ENCODE measurements at regions not wholly inside any gene's neighbourhood (a gene's known extent, or its start where the extent isn't known, plus 50 kb on each side); places are given as distances from the start of the nearest gene placed in this dataset.

DNA sequence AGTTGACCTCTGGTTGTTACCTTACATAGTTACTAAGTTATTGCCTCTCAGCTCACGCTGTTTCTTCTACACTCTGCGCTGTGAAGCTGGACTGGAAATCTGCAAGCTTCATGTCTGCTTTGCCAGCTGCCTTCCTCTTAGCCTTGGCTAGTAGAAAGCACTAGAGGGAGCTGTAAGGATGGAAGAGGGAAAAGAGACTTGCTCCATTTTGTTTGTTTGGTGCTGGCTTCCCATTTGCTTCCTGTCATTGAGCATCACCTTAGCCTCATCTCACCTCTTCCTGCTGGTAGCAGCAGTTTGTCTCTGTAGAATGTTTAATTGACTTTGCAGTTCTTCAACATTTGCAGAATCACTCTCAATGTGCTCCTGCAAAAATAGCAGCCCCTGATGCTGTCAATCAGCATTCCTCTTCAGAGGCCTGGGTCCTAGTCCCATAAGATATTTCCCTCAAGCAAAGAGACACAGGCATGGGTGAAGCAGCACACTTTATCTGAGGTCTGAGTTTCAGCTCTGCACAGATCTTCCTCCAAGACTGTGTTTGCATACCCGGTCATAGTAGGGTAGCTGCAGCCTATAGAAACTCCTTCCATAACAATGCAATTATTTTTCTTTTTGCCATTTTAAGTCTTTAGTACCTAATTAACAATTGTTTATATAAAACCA is 302.2 kb upstream of the EPHA7 start:
- TF ChIP-seq, protein P1, sequence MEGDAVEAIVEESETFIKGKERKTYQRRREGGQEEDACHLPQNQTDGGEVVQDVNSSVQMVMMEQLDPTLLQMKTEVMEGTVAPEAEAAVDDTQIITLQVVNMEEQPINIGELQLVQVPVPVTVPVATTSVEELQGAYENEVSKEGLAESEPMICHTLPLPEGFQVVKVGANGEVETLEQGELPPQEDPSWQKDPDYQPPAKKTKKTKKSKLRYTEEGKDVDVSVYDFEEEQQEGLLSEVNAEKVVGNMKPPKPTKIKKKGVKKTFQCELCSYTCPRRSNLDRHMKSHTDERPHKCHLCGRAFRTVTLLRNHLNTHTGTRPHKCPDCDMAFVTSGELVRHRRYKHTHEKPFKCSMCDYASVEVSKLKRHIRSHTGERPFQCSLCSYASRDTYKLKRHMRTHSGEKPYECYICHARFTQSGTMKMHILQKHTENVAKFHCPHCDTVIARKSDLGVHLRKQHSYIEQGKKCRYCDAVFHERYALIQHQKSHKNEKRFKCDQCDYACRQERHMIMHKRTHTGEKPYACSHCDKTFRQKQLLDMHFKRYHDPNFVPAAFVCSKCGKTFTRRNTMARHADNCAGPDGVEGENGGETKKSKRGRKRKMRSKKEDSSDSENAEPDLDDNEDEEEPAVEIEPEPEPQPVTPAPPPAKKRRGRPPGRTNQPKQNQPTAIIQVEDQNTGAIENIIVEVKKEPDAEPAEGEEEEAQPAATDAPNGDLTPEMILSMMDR (IDR thresholded peaks at IDR 0.05; ENCODE audit: insufficient read depth, low read depth, low read length), result peak; percentile 41
- TF ChIP-seq EZH2 (IDR thresholded peaks at IDR 0.05; ENCODE audit: insufficient read depth, low read length), result no peak

Measured in astrocyte (in vitro differentiated cells and primary cell).